T-helper 2 cell (primary cell): ENCODE measurements at regions not wholly inside any gene's neighbourhood (a gene's known extent, or its start where the extent isn't known, plus 50 kb on each side); places are given as distances from the start of the nearest gene placed in this dataset.

Source experiments
- DNase-seq, 5 experiments: peaks; one replicate each; pipeline versions ENCODE4 v3.0.0 to v3.0.0-alpha.2; 2012 to 2022

DNA sequence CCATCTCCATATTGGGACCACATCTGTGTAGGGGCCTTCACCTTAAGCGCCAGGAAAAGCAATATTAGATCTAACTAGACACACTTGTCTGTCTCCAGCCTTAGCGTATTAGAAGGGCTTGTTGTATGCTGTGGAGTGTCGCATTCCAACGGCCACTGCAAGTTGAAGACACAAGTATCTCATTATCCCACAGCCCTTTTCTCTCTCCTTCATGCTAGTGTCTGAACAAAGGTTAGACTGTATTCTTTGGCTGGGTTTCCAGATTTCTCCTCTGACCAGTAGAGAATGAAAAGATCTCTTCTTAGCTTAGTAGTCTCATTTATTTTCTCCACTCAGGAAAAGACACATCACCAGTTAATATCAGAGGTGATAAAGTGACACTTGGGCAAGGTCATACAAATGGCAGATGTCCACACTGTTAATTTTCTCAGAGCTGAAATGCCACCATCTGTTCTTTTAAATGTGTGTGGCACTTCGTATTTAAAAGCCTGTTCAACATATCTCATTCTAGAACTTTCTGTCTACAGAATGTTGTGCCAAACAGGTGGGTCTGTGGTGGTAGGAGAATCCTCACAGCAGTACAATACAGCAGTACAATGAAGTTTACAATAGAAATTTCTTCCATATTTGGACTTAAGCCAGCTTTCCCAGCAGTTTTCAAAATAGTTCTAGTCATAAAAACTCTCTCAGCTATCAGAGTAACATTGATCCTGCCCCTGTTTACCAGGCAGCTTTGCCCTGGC lies 94.0 kb upstream of the ITGA6 start:
- no peak for DNase-seq

DNA sequence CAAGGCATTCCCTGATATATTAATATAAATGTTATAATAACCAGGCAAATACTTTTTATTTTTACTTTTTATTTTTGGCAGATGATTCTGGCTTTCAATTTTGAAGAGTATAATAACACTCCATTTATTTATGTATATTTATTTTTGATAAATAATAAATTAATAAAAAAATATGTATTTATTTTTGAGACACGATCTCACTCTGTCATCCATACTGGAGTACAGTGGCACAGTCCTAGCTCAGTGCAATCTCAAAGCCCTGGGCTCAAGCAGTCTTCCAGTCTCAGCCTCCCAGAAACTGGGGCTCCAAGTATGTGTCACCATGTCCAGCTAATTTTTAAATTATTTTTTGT lies 93.4 kb upstream of the ITGA6 start:
- DNase-seq = no peak

DNA sequence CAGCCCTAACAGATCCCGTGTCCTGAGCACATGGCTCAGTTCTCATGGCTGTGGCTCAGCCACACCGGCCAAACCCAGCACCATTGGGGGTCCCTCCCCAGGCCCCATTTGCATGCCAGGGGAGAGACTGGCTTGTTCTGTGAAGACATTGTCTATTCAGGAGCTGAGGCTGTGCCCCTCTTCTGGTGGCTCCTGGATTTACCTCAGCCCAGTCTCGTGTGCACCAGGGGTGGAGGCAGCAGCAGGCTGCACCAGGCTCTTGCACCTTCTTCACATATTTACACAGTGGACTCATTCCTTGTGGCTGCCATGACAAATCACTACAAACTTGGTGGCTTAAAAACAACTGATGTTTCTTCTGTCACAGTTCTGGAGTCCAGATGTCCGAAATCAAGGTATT lies 92.4 kb upstream of the ITGA6 start:
- DNase-seq = no peak

DNA sequence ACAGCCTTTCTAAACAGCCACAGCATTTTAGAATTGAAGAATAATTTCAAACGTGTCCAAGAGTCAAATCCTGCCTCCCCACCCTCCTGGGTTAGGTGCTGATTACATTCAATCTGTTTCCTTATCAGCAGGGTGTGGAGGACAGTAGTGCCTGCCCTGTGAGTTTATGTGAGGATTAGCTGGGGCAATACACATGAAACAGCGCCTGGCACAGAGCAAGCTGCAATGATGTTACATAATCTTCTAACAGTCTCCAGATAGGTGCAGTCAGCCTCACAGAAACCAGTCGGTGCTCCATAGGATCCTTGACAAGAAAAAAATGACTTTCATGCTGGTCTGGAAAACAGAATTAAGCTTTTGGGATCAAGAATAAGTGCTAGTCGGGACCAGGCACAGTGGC lies 91.7 kb upstream of the ITGA6 start:
- no peak for DNase-seq

DNA sequence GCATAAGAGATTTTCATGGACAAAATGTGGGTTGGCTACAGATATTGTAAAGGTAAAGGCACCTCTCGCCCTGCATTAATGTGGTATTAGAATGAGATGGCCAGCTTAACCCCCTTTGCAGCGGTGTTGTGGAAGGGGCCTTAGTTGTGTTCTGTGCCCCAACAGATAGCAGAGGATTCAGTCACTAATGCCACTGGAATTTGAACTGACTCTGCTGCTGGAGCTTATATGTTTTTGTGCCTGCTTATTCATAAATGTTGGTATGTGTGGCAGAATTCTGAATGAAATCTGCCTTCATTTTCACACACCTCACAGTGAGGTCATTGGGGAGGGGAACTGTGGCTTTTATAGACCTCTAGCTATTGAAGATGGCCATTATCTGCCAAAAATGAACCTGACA lies 90.7 kb upstream of the ITGA6 start:
- DNase-seq = no peak

DNA sequence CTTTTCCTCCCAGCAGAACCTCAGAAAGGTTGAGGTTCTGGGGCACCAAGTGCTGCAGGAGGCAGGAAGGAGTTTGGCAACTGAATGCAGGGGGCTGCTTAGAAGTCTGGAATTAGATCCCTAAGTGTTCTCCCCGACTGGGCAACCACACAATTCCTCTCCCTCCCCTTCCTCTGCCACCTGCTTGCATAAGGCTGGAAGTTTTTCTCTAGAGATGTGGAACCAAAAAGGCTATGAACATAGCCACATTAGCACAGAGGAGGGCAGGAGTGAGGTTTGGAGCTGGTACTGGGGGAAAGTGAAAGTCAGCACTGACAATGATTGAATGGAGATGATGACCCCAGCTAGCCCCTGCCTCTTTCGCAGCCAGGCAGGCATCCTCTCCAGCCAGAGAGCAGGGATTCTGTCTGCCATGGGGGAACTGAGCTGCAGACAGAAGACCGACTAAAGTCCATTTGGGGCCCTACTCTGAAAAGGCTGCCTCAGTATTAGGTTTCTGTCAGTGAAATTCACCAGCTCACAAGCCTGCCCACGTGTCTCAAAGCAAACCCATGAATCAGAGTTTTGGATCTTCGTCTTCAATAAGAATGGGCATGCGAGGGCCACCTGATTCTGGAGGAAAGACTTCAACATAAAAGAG lies 87.9 kb upstream of the ITGA6 start:
- no peak for DNase-seq

DNA sequence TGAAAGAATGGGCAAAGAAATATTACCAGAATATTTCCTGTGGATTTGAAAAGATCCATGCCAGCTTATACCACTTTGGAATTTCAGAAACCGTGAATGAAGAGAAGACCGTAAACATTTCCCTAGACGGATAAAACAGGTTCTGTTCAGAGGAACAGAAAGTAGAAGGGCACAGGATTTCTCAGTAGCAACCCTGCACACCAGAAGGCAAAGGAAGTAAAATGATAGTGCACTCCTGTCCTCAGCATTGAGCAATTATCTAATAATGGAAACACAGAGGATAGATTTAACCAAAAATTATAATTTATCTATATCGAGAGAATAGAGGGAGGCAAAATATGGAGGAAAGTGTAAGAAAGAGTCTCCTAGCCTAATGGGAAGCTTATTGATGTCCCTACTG lies 87.0 kb upstream of the ITGA6 start:
- DNase-seq = no peak

DNA sequence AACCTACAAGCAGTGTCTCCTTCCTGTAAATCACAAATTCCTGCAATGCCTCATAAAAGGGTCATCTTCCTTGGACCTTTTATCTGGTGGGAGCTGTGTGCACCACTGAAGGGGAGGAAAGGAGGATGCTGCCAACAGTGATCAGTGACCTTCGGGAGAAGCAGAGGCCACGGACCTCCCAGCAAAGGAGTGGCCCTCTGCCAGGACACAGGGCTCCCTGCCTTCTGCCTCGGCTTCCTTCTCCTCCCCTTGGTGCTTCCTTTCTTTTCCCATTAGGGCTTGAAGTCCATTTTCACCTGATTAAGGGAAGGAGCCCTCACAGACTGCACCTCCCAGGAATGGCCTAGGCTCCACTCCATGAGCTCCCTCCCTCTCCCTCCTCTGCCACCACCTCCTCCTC lies 85.3 kb upstream of the ITGA6 start:
- no peak for DNase-seq

DNA sequence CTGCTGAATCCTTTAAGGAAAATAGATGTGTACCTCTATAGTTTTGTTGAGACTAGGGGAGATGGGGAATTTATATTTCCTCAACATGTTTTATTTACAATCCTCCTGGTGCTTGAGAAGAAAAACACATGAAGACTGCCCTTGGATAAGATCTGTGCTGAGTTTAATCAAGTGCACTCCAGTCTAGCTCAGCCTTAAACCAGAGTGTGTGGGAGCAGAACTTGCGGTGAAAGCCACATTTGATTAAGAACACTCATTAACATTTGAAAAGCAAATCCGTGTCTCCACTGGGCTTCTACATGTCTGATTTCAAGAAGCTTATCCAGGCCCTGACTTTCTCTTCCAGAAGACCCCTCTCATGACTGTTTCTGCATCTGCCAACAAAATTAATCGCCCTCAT lies 84.8 kb upstream of the ITGA6 start:
- no peak for DNase-seq

DNA sequence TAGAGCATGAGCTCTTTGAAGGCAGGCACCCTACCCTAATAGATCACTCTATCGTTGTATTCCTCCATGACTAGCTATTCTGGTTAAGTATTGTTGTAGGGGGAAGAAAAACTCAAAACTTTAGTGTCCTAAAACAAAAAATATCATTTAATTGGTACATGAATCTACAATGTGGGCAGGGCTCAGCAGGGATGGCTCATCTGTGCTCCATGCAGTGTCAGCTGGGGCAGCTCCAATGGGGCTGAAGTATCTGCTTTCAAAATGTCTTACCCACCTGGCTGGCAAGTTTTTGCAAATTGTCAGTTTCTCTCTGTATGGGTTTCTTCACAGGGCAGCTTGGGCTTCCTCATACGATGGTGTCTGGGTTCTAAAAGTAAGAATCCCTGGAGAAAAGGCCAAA lies 83.2 kb upstream of the ITGA6 start:
- DNase-seq = no peak

DNA sequence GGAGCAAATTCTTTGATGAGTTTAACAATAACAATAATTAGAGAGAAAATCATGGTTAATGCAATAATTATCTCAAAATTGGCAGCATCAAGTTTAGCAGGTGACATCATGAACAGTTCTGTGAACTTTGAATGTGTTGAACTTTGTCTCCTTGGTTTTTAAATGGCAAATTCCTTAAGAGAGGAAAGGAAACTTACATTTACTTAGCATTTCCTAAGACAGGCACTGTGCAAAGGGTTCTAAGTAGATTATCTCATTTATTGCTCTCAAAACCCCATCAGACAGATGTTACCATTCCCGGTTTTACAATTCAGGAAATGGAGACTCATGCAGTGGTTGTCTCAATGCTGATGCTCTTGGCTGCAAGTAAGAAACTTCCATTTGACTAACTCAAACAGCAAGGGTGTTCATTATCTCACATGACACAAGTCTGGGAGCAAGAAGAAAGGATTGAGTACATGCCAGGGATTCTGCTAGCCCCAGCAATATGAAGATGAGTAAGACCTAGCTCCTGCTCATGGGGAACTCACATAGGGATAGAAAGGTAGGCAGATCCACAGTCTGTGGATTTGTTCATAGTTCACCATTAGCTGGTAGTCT lies 81.3 kb upstream of the ITGA6 start:
- no peak for DNase-seq

DNA sequence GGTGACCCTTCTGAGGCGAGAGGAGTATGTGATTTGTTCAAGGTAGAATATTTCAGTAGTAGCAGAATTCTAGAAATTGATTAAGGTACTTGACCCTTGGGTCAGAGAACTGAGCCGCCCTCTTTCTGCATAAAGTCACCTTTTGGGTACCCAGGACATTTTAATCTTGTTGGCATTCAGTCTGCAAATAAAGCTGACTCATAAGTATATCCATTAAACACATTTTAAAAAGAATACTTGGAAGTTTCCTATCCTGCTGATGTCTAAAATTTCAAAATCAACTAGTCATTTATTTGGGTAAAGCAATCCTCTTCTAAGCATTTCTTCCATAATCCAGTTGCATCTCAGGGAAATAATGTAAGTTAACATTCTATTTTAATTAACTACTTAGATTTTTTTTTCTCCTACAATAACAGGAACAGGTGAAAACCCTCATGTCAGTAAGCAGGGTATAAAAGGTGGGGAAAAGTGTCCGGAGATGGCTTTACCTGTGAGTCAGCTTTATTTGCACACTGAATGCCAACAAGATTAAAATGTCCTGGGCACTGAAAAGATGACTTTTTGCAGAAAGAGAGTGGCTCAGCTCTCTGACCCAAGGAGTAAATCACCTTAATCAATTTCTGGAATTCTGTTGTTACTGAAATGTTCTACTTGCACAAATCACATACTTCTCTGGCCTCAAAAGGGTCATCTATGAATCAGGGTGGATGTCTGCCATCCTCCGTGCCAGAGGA lies 78.7 kb upstream of the ITGA6 start:
- no peak for DNase-seq

DNA sequence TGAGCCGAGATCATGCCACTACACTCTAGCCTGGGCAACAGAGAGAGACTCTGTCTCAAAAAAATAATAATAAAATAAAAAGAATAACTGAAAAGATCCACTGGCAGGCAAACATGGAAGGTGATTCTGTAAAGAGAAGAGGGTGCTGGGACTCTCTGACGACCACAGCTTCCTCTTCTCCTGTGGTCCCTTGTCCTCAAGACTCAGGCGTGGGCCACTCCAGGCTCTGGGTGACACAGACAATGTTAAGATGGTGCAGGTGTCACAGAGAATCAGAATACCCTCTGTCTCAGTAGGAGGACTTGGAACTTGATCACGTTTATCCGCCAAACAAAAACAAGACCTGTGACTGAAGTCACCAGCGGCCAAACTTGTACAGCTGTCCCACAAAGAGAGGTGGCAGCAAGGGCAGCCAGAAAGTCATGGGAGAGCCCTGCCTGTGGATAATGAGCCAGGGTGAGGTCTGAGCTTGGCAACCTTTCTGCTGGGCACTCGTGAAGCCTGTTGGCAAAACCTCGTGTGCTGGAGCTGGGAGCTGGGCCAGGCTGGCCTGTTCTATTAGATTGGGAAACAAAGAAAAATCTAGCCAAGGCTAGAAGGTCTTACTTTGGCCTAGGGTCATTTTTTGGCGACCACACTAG lies 76.4 kb upstream of the ITGA6 start:
- DNase-seq = no peak

DNA sequence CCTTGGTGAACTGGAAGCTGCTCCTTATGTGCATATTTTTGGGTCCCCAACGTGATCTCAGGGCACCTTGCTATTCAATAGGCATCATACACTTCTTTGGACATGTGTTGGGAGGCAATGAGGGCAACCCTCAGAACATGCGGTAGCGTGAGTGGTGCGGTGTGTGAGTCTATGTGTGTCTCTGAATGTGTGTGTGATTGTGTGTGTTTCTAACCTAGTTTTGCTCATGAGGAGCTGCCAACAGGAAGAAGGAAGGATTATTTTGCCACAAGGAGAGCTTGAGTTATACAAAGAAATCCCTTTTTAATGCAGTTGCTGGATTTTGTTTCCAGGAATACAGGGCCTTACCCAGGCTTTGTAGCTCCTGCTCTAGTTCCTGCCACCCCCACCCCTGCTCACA lies 75.8 kb upstream of the ITGA6 start:
- no peak for DNase-seq

DNA sequence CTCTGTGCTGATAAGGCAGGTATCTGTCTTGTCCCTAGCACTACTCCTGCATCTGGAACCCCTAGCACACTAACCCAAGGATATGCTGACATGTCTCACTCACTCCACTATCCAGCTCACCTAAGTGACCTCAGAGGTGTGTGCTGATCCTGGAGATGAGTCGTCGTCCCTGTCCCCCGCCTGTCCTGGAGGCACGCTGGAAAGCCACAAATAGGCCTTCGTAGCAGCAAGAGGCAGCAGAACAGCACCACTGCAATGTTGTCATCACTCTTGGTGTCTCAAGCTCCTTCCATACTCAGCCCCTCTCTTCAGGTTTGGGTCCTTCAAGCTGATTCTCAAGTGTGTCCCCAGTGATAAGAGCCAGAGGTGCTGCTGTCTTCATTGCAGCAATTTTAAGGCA lies 73.0 kb upstream of the ITGA6 start:
- no peak for DNase-seq

DNA sequence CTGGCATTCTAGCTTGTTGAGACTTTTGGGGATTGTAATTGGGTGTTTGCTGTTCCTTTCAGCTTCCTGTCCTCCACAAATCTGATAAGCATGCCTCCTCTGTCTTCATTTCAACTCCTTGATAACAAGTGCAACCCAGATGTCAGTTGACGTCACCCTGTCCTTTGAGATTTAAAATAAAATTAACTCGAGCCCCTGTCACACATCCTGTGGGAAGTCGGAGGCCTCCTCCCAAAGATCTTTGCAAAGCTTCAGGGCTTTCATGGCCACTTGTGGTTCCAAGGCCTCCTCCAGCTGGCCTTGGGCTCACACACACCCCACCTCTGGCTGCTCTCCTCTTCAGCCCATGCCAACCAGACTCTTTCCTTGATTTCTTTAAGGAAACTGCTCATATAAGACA lies 69.9 kb upstream of the ITGA6 start:
- DNase-seq = no peak

DNA sequence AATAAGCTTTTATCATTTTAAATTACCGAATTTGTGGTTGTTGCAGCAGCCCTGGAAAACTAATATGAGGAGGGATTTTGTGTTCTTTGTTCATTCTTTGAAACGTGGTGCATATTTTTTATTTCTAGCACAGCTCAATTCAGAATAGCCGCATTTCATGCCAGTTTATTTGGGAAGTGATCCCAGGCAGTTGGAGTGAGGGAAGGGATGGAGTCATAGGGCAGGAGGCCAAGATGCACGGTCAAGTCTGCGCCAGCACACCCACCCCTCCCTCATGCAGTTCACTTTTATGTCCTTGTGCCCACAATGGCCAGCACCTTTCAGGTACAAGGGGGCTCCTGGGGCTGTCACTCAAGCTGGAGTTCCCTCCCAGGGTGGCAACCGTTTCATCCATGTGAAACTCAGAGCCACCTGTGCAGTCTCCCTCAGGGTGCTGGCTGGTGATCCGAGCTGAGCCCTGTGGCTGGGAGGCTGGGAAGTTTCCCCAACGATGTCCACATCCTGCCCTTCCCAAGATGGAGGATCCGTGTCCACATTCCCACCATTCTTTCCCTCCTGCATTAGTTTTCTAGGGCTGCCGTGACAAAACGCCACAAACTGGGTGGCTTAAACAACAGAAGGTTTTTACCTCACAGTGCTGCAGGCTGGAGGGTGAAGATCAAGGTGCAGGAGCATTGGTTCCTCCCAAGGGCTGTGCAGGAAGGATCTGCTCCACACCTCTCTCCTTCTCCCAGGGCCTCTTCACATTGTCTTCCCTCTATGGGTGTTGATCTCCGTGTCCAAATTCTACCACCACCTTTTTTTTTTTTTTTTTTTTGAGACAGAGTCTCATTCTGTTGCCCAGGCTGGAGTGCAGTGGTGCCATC lies 68.5 kb upstream of the ITGA6 start:
- no peak for DNase-seq

DNA sequence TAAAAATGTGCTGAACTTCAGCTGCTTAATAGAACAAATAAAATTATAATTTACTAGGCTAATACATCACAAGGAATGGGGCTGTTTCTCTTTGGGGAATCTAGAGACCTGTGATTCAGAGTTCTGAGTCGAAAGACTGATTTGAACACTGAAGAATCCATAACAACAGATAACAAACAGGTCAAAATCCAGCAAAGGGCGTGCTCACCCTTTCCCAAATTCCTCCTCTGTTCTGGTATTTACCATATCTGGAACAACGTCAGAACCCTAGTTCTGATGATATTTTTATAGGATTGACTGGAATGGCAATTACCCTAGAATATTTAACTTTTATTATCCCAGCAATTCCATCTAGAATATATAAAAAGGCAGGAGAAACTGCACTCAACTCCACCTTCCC lies 66.0 kb upstream of the ITGA6 start:
- DNase-seq = no peak

DNA sequence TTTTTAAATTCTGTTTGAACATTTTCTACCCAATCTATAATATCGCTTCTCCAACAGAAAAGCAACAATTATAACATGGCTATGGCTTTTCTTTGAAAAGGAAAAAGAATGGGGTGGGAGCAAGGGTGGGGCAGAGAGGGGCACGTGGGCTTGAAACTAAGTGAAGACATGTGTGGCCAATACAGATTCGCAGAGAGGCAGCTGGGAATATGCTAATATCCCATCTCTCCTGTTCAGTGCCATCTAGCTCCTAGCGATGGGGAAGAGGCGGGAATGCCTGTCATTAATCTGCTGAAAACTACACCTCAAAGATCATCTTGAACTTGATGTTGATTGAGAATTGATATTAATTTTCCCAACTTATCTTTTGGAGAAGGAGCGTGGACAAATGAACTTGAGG lies 65.5 kb upstream of the ITGA6 start:
- no peak for DNase-seq

DNA sequence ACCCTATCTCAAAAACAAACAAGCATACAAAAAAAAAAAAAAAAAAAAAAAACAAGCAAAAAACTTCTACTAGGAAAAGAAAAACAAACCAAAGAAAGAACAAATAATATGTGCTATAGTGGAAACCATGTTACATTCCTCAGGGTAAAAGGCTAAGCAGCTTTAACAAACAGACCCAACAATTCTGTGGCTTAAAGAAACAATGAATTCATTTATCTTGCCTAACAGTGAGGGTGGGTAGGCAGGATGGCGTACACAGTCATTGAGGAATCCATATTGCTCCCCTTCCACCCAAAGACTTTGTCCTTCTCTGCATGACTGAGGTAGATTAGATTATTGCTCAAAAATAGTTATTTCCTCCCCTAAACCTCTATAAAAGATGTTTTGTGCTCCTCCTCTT lies 63.1 kb upstream of the ITGA6 start:
- DNase-seq = no peak

DNA sequence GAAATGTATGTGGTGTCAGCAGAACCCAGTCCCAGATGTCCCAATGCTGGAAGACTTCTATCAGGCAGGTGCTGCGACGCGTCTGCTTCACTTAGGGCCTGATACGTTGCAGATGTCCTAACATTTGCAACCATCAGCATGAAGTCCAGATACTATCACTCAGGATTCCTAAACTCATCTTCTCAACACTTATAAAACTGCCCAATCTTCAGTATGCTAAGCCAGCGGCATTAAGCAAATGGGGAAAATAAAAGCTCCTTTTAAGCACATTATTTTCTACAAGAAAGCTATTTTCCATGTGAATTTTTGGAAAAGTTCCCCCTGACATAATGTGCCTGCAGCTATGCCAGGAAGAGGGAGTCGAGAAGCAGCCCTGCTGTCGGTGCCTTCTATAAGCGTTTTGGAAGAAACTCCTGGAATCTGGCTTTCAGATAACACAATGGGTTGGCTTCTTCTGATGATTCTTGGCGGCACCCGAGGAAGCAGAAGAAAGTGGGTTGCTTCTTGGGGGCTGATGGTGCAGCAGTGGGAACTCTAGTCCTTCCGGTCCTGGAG lies 60.7 kb upstream of the ITGA6 start:
- no peak for DNase-seq

DNA sequence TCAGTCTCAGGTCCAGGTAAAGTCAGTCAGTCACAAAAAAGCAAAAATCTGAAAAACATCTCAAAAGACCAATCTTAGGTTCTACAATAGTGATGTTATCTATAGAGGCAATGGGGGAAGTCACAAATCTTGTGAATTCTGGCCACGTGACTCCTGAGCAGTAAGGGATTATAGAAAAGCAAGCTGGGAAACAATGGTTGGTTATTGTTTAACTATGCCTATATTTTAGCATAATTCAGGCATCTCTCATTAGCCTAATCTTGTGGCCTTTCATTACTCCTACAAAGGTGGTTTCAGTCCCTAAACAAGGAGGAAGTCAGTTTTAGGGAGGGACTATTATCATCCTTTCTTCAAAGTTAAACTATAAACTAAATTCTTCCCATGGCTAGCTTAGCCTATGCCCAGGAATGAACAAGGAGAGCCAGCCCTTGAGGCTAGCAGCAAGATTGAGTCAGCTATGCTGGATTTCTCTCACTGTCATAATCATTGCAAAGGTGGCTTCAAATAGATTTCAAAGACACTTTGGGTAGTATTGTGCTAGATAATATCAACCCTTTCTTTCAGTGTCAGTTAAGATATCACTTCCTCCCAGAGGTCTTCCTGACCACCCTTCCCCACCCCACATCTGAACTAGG lies 56.4 kb upstream of the ITGA6 start:
- DNase-seq = no peak
